ENCODE measurements at regions not wholly inside any gene's neighbourhood (a gene's known extent, or its start where the extent isn't known, plus 50 kb on each side); places are given as distances from the start of the nearest gene placed in this dataset.
A peak's percentile ranks its signal among the peaks of the same experiment; 100 is the strongest.

- no peak for DNase-seq (ENCODE audit: low read depth)
These were observed 155.6 kb downstream of the PCDH7 start for GRCh38 chr4:30875658-30876269.

- DNase-seq (ENCODE audit: low read depth) = no peak
These were observed 159.9 kb downstream of the PCDH7 start for GRCh38 chr4:30879855-30880598.

- DNase-seq (ENCODE audit: low read depth) = no peak
These were observed 161.8 kb downstream of the PCDH7 start for GRCh38 chr4:30881985-30882384.

- no peak for DNase-seq (ENCODE audit: low read depth)
These were observed 162.3 kb downstream of the PCDH7 start for GRCh38 chr4:30882443-30882842.

- no peak for DNase-seq (ENCODE audit: low read depth)
These were observed 163.0 kb downstream of the PCDH7 start for GRCh38 chr4:30882995-30883675.

- DNase-seq (ENCODE audit: low read depth) = no peak
These were observed 181.6 kb downstream of the PCDH7 start for GRCh38 chr4:30901461-30902451.

- peak; percentile 22 for DNase-seq (ENCODE audit: low read depth)
These were observed 183.5 kb downstream of the PCDH7 start for GRCh38 chr4:30903502-30904214.

GRCh38 chr4:30904215-30904555 lies 184.0 kb downstream of the PCDH7 start:
- no peak for DNase-seq (ENCODE audit: low read depth)

- no peak for DNase-seq (ENCODE audit: low read depth)
These were observed 184.4 kb downstream of the PCDH7 start for GRCh38 chr4:30904588-30904987.

GRCh38 chr4:30912098-30912714 lies 192.0 kb downstream of the PCDH7 start:
- no peak for DNase-seq (ENCODE audit: low read depth)

- no peak for DNase-seq (ENCODE audit: low read depth)
These were observed 196.4 kb downstream of the PCDH7 start for GRCh38 chr4:30916337-30917274.

GRCh38 chr4:30917946-30918345 lies 197.8 kb downstream of the PCDH7 start:
- no peak for DNase-seq (ENCODE audit: low read depth)

- DNase-seq (ENCODE audit: low read depth) = no peak
These were observed 199.3 kb downstream of the PCDH7 start for GRCh38 chr4:30919458-30919857.

- DNase-seq (ENCODE audit: low read depth) = no peak
These were observed 199.9 kb downstream of the PCDH7 start for GRCh38 chr4:30920043-30920442.

GRCh38 chr4:30922625-30923024 lies 202.5 kb downstream of the PCDH7 start:
- no peak for DNase-seq (ENCODE audit: low read depth)

GRCh38 chr4:30924495-30924894 lies 204.3 kb downstream of the PCDH7 start:
- no peak for DNase-seq (ENCODE audit: low read depth)

- DNase-seq (ENCODE audit: low read depth) = no peak
These were observed 209.5 kb downstream of the PCDH7 start for GRCh38 chr4:30929649-30930048.

- DNase-seq (ENCODE audit: low read depth) = no peak
These were observed 210.1 kb downstream of the PCDH7 start for GRCh38 chr4:30930276-30930675.

- DNase-seq (ENCODE audit: low read depth) = no peak
These were observed 212.4 kb downstream of the PCDH7 start for GRCh38 chr4:30932581-30932980.

GRCh38 chr4:30939069-30939468 lies 218.9 kb downstream of the PCDH7 start:
- no peak for DNase-seq (ENCODE audit: low read depth)

All from HS-5 (cell line).